ENCODE measurements at regions not wholly inside any gene's neighbourhood (a gene's known extent, or its start where the extent isn't known, plus 50 kb on each side); places are given as distances from the start of the nearest gene placed in this dataset.

DNA sequence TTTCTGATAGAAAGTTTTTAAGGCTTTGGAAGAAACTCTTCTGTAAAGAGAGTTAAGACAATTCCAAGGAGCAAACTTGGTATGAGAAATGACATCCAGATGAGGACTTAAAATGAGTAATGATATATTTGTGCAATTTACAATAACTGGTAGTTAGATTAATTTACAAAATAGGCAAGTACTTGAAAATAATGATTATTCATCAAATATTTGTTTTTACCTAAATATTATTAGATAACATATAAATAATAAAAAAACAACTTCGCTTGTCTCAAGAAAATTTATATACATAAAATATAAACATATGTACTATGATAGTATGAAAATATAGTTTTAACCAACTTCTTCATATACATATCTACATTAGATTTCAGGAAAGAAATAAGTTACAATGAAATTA, 478.5 kb downstream of the TRIB2 start:
- Histone ChIP-seq H3K36me3 (ENCODE audit: control insufficient read depth in 2 of 4, insufficient read depth in 4 of 4, low read length in 3 of 4) (no peaks in the 10 kb centered on the region), H3K27me3 (replicated peaks in 1 of 4; ENCODE audit: control insufficient read depth in 3 of 4, extremely low read depth in 1 of 4, insufficient read depth in 3 of 4, low read length in 3 of 4) (no peaks in the 10 kb centered on the region), H3K14ac (ENCODE audit: insufficient read length) (no peak overlapping the region), H2BK15ac (ENCODE audit: low read length) (no peak overlapping the region), H2BK12ac (ENCODE audit: low read depth, low read length) (no peak overlapping the region), H3K27ac (ENCODE audit: low read depth, low read length) (no peak overlapping the region), H3K23me2 (ENCODE audit: low read depth, low read length) (no peaks in the 10 kb centered on the region), H3K9me3 (ENCODE audit: insufficient read depth in 2 of 2, low read depth in 1 of 2, low read length in 1 of 2) (peaks cover 0 to 3% of the 10 kb centered on the region in 2 experiments; a peak in 1 of 4 replicates), H2BK20ac (ENCODE audit: low read length) (no peak overlapping the region), H2AFZ (ENCODE audit: low read length) (no peak overlapping the region), H3K79me2 (ENCODE audit: control insufficient read depth in 1 of 2, insufficient read depth in 2 of 2, low read length in 2 of 2) (no peaks in the 10 kb centered on the region), H3K23ac (ENCODE audit: insufficient read length) (no peak overlapping the region), H4K5ac (ENCODE audit: insufficient read length, low read depth, low read length) (no peak overlapping the region), H3K4me2 (ENCODE audit: insufficient read depth in 1 of 2, low read depth in 2 of 2, low read length in 2 of 2) (no peak overlapping the region), H2AK5ac (ENCODE audit: low read depth, low read length) (no peak overlapping the region), H3K79me1 (ENCODE audit: low read depth, low read length) (no peaks in the 10 kb centered on the region), H3K18ac (ENCODE audit: extremely low read depth, low read length) (no peak overlapping the region), H4K8ac (ENCODE audit: extremely low read depth, insufficient read depth, low read length) (no peak overlapping the region), H2BK5ac (ENCODE audit: low read depth, low read length) (no peak overlapping the region), H3K4me1 (replicated peaks in 1 of 4; ENCODE audit: control insufficient read depth in 3 of 4, insufficient read depth in 4 of 4, low read length in 3 of 4) (no peaks in the 10 kb centered on the region), H2BK120ac (replicated peaks; ENCODE audit: low read depth, low read length) (no peak overlapping the region), H3K56ac (replicated peaks; ENCODE audit: insufficient read length, low read depth, low read length) (no peak overlapping the region), H3K4ac (replicated peaks; ENCODE audit: insufficient read length, low read depth, low read length) (no peak overlapping the region), H4K91ac (replicated peaks; ENCODE audit: insufficient read length, low read length) (no peak overlapping the region), H3K4me3 (ENCODE audit: extremely low read depth in 1 of 4, insufficient read depth in 2 of 4, low read depth in 3 of 4, low read length in 4 of 4) (no peak overlapping the region), H4K20me1 (replicated peaks in 1 of 2; ENCODE audit: control insufficient read depth in 1 of 2, insufficient read depth in 2 of 2, low read length in 2 of 2) (no peaks in the 10 kb centered on the region), H3K9ac (replicated peaks in 1 of 4; ENCODE audit: extremely low read depth in 1 of 4, low read depth in 3 of 4, low read length in 3 of 4) (no peak overlapping the region)
- no peak for FAIRE-seq
- CTCF ChIA-PET (ENCODE audit: partially characterized antibody), result no interaction called here
- DNase-seq (ENCODE audit: low read depth in 1 of 2, low spot score in 2 of 2), result no peak
- TF ChIP-seq GTF2F1 (IDR thresholded peaks at IDR 0.05; ENCODE audit: borderline replicate concordance, low read depth, low read length), result no peak
- TF ChIP-seq ZNF274 (IDR thresholded peaks at IDR 0.05; ENCODE audit: borderline replicate concordance, extremely low read depth, low read length), result no peak
- TF ChIP-seq ASH2L (IDR thresholded peaks at IDR 0.05; ENCODE audit: low read length), result no peak
- TF ChIP-seq, protein P1, sequence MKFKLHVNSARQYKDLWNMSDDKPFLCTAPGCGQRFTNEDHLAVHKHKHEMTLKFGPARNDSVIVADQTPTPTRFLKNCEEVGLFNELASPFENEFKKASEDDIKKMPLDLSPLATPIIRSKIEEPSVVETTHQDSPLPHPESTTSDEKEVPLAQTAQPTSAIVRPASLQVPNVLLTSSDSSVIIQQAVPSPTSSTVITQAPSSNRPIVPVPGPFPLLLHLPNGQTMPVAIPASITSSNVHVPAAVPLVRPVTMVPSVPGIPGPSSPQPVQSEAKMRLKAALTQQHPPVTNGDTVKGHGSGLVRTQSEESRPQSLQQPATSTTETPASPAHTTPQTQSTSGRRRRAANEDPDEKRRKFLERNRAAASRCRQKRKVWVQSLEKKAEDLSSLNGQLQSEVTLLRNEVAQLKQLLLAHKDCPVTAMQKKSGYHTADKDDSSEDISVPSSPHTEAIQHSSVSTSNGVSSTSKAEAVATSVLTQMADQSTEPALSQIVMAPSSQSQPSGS (IDR thresholded peaks at IDR 0.05; ENCODE audit: low read length), result no peak
- TF ChIP-seq POU5F1 (IDR thresholded peaks at IDR 0.05; ENCODE audit: low read depth, low read length), result no peak
- TF ChIP-seq, protein P2, sequence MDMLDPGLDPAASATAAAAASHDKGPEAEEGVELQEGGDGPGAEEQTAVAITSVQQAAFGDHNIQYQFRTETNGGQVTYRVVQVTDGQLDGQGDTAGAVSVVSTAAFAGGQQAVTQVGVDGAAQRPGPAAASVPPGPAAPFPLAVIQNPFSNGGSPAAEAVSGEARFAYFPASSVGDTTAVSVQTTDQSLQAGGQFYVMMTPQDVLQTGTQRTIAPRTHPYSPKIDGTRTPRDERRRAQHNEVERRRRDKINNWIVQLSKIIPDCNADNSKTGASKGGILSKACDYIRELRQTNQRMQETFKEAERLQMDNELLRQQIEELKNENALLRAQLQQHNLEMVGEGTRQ (IDR thresholded peaks at IDR 0.05; ENCODE audit: low read length), result no peak
- TF ChIP-seq MAFK (IDR thresholded peaks at IDR 0.05; ENCODE audit: low read depth, low read length), result no peak
- TF ChIP-seq HDAC6 (IDR thresholded peaks at IDR 0.05; ENCODE audit: low read depth, low read length), result no peak
- TF ChIP-seq POLR2A (IDR thresholded peaks at IDR 0.05; ENCODE audit: control extremely low read depth in 1 of 2, low read depth in 2 of 2, low read length in 2 of 2), result no peak
- TF ChIP-seq NRF1 (IDR thresholded peaks at IDR 0.05; ENCODE audit: low read depth, low read length), result no peak
- no peak for TF ChIP-seq CBX5 (IDR thresholded peaks at IDR 0.05; ENCODE audit: low read depth, low read length)
- POLR2A ChIA-PET (ENCODE audit: partially characterized antibody), result no interaction called here
- 88% methylated on average over 1 of the region's 1 CpG; no CpG with 5 or more reads in 1 of the 2 experiments for WGBS, 2 experiments (ENCODE audit: extremely low coverage in 1 of 2, insufficient coverage in 1 of 2, insufficient read length in 1 of 2, insufficient replicate concordance in 2 of 2, low coverage in 1 of 2, low lambda C conversion rate in 2 of 2, missing lambda C conversion rate in 1 of 2)

Measured in H1 (cell line).